ENCODE measurements at regions not wholly inside any gene's neighbourhood (a gene's known extent, or its start where the extent isn't known, plus 50 kb on each side); places are given as distances from the start of the nearest gene placed in this dataset.
"Not testable (repeated sequence)": the region's sequence is repeated elsewhere in the genome, so short reads cannot be mapped to it uniquely, and the experiment has no call there.

DNA sequence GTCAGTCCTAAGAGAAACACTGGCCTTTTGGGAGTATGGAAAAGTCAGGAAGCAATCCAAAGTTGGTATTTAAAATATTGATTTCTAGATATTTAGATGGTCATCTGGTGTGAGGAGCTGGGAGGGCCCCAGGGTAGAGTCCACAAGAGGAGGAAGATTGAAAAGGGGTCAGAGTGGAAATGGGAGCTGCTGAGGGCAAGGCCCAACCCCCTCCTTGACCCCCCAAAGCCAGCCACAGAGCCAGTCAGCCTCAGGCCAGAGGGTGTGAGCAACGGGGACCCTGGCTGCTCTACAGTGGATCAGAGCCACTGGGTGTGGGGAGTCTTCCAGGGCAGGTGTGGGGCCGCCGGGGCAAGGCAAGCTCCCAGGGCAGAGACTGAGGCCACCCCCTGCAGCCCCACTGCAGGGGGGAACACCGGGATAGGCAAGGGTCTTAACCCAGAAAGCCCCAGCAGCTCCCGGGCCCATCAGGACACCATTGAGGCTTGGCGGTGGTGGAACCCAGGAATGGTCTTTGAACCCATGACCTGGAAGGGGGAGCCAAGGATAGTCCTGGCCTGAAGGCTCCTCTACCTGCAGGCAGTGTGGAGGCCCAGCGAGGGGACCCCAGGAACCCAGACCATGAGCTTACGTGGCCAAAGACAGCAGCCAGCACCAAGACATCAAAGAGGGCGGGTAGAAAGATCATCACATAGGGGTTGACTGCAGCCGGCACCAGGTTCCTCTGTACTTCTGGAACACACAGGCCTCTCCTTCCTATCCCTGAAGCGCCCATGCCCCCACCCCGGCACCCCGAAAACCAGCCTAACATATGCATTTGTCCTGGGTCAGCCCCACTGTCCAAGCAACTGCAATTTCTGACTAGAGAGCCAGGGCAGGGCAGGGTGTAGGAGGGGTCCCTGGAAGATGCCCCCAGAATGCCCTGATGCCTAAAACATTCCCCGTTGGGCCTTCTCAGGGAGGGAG, 51.3 kb upstream of the CSPG4 start:
- 90% methylated on average over 5 of the region's 14 CpGs for WGBS (ENCODE audit: insufficient coverage)
- H3K4me3 ChIP-seq (ENCODE audit: low read length); H3K9me3 ChIP-seq (replicated peaks; ENCODE audit: control insufficient read depth, low read depth, low read length); DNase-seq; H3K4me1 ChIP-seq (ENCODE audit: control insufficient read depth, insufficient read depth, low read length); H3K27me3 ChIP-seq (ENCODE audit: control insufficient read depth, insufficient read depth, low read length); H3K27ac ChIP-seq (ENCODE audit: low read length); H3K36me3 ChIP-seq (ENCODE audit: control insufficient read depth, insufficient read depth, low read length): not testable (repeated sequence)

- Histone ChIP-seq H3K4me3 (ENCODE audit: low read length) (no peak overlapping the region), H3K27me3 (ENCODE audit: control insufficient read depth, insufficient read depth, low read length) (no peaks in the 10 kb centered on the region), H3K36me3 (ENCODE audit: control insufficient read depth, insufficient read depth, low read length) (no peaks in the 10 kb centered on the region), H3K9me3 (replicated peaks; ENCODE audit: control insufficient read depth, low read depth, low read length) (no peaks in the 10 kb centered on the region), H3K4me1 (ENCODE audit: control insufficient read depth, insufficient read depth, low read length) (peaks cover 5% of the 10 kb centered on the region), H3K27ac (ENCODE audit: low read length) (no peak overlapping the region)
- 90% methylated on average over 4 of the region's 8 CpGs for WGBS (ENCODE audit: insufficient coverage)
- DNase-seq: no peak
These were observed 50.5 kb upstream of the CSPG4 start for GRCh38 chr15:75763137-75763611.

Data from muscle of leg (tissue), 3 donors.